ENCODE measurements at regions not wholly inside any gene's neighbourhood (a gene's known extent, or its start where the extent isn't known, plus 50 kb on each side); places are given as distances from the start of the nearest gene placed in this dataset.

DNA sequence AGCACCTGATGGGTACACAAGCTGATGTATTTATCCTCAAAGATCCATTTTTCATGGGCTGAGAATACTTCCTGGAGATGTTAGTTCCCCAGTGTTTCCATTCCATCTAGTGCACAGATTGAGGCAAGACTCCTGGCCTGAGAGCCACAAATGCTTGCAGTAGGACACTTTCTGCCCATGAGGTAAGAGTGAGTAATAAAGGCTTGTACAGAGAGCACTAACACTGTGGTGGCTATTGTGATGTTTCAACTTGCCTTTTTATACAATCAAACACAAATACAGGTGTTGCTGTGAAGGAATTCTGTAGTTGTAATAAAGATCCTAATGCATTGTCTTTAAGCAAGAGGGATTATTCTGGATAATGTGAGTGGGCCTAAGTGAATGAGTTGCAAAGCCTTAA is 186.1 kb upstream of the ADAMTS5 start:
- DNase-seq (ENCODE audit: extremely low read depth, low read depth) = no peak
- TF ChIP-seq, protein P1, sequence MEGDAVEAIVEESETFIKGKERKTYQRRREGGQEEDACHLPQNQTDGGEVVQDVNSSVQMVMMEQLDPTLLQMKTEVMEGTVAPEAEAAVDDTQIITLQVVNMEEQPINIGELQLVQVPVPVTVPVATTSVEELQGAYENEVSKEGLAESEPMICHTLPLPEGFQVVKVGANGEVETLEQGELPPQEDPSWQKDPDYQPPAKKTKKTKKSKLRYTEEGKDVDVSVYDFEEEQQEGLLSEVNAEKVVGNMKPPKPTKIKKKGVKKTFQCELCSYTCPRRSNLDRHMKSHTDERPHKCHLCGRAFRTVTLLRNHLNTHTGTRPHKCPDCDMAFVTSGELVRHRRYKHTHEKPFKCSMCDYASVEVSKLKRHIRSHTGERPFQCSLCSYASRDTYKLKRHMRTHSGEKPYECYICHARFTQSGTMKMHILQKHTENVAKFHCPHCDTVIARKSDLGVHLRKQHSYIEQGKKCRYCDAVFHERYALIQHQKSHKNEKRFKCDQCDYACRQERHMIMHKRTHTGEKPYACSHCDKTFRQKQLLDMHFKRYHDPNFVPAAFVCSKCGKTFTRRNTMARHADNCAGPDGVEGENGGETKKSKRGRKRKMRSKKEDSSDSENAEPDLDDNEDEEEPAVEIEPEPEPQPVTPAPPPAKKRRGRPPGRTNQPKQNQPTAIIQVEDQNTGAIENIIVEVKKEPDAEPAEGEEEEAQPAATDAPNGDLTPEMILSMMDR (IDR thresholded peaks at IDR 0.05; ENCODE audit: low read depth, low read length, missing control alignments) = no peak

DNA sequence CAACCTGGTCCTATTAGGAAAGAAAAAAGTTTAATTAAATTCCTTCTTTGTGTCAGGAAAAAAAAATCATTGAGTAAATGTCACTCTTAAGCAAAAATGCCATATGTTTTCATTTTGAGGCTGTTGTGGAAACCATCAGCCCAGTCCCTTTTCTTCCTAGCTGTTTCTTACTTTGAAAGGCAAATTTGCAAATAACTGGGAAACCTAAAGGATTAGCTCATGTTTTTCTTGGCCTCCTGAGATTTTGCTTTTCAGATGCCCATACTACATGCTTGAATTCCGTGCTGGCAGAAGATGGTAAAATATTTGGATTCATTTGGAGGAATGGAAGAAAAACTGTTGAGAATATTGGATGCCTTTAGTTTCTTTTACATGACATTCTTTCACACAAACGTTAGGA is 182.1 kb upstream of the ADAMTS5 start:
- H3K4me3 ChIP-seq (replicated peaks; ENCODE audit: low read depth, low read length) = no peak overlapping the region
- TF ChIP-seq, protein P1 (IDR thresholded peaks at IDR 0.05; ENCODE audit: low read depth, low read length, missing control alignments) = no peak
- no peak for DNase-seq (ENCODE audit: extremely low read depth, low read depth)

More for the DNA sequence above, 186.1 kb upstream of the ADAMTS5 start:
- no peak overlapping the region for H3K4me3 ChIP-seq (replicated peaks; ENCODE audit: low read depth, low read length)

DNA sequence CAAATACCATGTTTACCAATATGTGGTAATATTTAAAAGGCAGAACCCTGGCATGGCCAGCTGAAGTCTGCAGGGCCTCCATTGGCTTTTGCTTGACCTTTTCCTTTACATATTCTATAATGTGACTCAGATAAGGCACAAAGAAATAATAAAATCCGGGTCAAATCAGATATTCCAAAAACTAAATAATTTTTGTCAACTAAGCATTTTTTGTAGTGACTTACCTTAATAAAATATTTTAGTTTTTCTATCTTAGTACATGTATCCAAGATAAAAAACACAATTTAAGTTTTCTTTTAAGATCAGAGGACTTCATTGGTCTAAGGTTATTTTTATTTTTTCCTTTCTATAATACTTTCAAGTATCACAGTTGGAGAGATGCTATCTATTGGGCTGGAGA is 179.4 kb upstream of the ADAMTS5 start:
- TF ChIP-seq, protein P1 (IDR thresholded peaks at IDR 0.05; ENCODE audit: low read depth, low read length, missing control alignments) = no peak
- H3K4me3 ChIP-seq (replicated peaks; ENCODE audit: low read depth, low read length) = no peak overlapping the region
- no peak for DNase-seq (ENCODE audit: extremely low read depth, low read depth)

DNA sequence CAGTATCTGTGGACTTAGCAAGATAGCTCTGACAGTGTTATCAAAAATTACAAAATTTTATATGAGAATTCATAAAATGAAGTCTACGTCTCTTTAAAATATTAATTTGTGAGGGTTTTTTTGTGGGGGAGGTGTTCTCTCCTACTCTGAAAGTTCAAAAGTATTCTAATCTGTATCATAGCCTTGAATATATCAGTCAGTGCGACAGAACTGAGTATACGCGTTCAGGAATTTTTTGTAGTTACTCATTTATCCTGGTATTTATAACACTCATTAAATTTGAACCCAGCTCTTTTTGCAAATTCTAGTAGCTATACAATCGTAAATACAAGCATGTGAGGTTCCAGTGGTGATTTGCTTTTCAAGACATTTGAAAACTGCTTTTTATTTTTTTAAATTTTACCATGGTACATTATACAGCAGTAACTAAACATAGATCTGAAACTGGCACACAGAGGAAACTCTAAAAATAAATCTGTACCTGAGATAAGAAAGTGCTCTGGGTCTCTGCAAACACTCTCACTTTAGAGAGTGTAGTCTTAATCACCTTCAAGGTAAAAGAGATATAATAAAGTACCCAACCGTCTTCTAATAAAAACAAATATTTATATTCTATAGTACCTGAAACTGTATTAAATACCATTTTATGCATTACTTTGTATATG is 178.4 kb upstream of the ADAMTS5 start:
- TF ChIP-seq, protein P1 (IDR thresholded peaks at IDR 0.05; ENCODE audit: low read depth, low read length, missing control alignments) = no peak
- no peak for DNase-seq (ENCODE audit: extremely low read depth, low read depth)
- H3K4me3 ChIP-seq (replicated peaks; ENCODE audit: low read depth, low read length) = no peak overlapping the region

DNA sequence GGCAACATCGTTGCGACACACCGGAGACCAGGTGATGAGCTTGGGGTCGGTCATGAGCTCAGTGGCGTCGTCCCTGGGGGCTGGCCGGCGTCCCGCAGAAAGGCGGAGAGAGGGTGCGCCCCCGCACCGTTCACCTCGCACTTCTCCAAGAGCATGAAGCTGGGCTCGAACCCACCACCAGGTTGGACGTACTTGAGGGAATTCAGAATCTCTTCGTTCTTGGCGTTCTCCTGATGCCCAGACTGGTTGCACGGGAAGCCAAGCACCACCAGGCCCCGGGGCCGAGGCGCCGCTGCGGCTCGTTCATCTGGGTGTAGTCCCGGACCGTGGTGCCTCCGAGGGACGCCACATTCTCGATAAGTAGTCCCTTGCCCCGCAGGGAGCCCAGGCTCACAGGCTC is 176.6 kb upstream of the ADAMTS5 start:
- TF ChIP-seq, protein P1 (IDR thresholded peaks at IDR 0.05; ENCODE audit: low read depth, low read length, missing control alignments) = no peak
- no peak for DNase-seq (ENCODE audit: extremely low read depth, low read depth)
- no peak overlapping the region for H3K4me3 ChIP-seq (replicated peaks; ENCODE audit: low read depth, low read length)

DNA sequence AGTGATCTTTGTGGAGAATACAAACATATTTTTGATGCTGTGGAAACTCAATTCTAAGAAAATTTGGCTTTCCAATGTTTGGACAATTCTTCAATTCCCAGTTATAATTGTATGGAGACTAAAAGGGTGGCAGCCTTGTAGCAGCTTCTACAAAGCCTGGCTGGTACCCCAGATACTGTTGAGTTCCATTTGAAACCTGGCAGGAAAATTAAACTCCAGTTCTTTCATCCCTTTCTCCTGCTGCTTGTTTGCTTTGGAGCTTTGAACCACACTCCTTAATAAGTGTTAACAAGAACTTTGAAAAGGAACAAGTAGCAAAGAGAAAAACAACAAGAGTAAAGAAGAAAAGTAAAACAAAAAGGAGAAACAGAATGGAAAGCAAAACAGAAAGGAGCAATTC is 172.6 kb upstream of the ADAMTS5 start:
- TF ChIP-seq, protein P1 (IDR thresholded peaks at IDR 0.05; ENCODE audit: low read depth, low read length, missing control alignments) = no peak
- no peak for DNase-seq (ENCODE audit: extremely low read depth, low read depth)
- no peak overlapping the region for H3K4me3 ChIP-seq (replicated peaks; ENCODE audit: low read depth, low read length)

DNA sequence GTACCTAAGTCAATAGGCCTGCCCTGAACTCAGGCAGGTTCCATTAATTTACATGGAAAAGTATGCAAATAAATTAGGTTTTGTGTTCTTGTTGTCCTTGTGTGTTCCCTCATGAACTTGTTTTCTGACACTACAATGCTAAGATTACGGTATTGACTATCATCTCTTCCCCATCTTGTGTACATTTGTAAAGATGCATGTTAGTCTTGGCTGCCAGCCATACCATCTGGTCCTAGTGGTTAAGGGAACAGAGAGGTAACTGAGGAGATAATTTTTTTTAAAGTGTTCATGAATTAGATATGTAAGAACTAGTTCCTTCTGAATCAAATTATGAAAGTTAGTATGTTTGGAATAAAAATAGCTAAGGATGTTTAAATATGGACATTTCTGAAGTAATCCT is 167.6 kb upstream of the ADAMTS5 start:
- H3K4me3 ChIP-seq (replicated peaks; ENCODE audit: low read depth, low read length) = no peak overlapping the region
- TF ChIP-seq, protein P1 (IDR thresholded peaks at IDR 0.05; ENCODE audit: low read depth, low read length, missing control alignments) = no peak
- DNase-seq (ENCODE audit: extremely low read depth, low read depth) = peak; percentile 35

Measured in HFF-Myc (cell line).